ENCODE measurements at regions not wholly inside any gene's neighbourhood (a gene's known extent, or its start where the extent isn't known, plus 50 kb on each side); places are given as distances from the start of the nearest gene placed in this dataset.

GRCh38 chr1:113215015-113215414, 142.0 kb downstream of the LRIG2 start:
- no peaks in the 10 kb centered on the region for H3K23me2 ChIP-seq (ENCODE audit: low read depth, low read length)
- H3K79me2 ChIP-seq (ENCODE audit: control insufficient read depth in 1 of 2, insufficient read depth in 2 of 2, low read length in 2 of 2) = no peaks in the 10 kb centered on the region
- no peaks in the 10 kb centered on the region for H3K36me3 ChIP-seq (ENCODE audit: control insufficient read depth in 2 of 4, insufficient read depth in 4 of 4, low read length in 3 of 4)
- H4K5ac ChIP-seq (ENCODE audit: insufficient read length, low read depth, low read length) = no peak overlapping the region
- no peak overlapping the region for H2BK120ac ChIP-seq (replicated peaks; ENCODE audit: low read depth, low read length)
- H3K23ac ChIP-seq (ENCODE audit: insufficient read length) = no peak overlapping the region
- no peak overlapping the region for H3K27ac ChIP-seq (ENCODE audit: low read depth, low read length)
- FAIRE-seq = no peak
- no peaks in the 10 kb centered on the region for H3K79me1 ChIP-seq (ENCODE audit: low read depth, low read length)
- no peak overlapping the region for H3K56ac ChIP-seq (replicated peaks; ENCODE audit: insufficient read length, low read depth, low read length)
- H4K20me1 ChIP-seq (replicated peaks in 1 of 2; ENCODE audit: control insufficient read depth in 1 of 2, insufficient read depth in 2 of 2, low read length in 2 of 2) = no peaks in the 10 kb centered on the region
- no peak overlapping the region for H3K14ac ChIP-seq (ENCODE audit: insufficient read length)
- peaks cover 0 to 5% (median 0%) of the 10 kb centered on the region in 4 experiments; a peak in 2 of 7 replicates for H3K4me1 ChIP-seq (replicated peaks in 1 of 4; ENCODE audit: control insufficient read depth in 3 of 4, insufficient read depth in 4 of 4, low read length in 3 of 4)
- no peak overlapping the region for H3K9ac ChIP-seq (replicated peaks in 1 of 4; ENCODE audit: extremely low read depth in 1 of 4, low read depth in 3 of 4, low read length in 3 of 4)
- DNase-seq (ENCODE audit: low read depth in 1 of 2, low spot score in 2 of 2) = no peak
- no peak overlapping the region for H3K4ac ChIP-seq (replicated peaks; ENCODE audit: insufficient read length, low read depth, low read length)
- no peak for TF ChIP-seq CREB1 (IDR thresholded peaks at IDR 0.05)
- no peak for TF ChIP-seq PHF8 (conservative IDR thresholded peaks at IDR 0.05; ENCODE audit: low read depth, low read length)
- no peak for TF ChIP-seq CTBP2 (IDR thresholded peaks at IDR 0.05; ENCODE audit: borderline replicate concordance, insufficient read depth, insufficient read length, low read length)
- TF ChIP-seq CBX8 (IDR thresholded peaks at IDR 0.05; ENCODE audit: borderline replicate concordance, low read depth, low read length) = no peak
- no peak for TF ChIP-seq GTF2F1 (IDR thresholded peaks at IDR 0.05; ENCODE audit: borderline replicate concordance, low read depth, low read length)
- no peak overlapping the region for H3K4me2 ChIP-seq (ENCODE audit: insufficient read depth in 1 of 2, low read depth in 2 of 2, low read length in 2 of 2)
- H4K91ac ChIP-seq (replicated peaks; ENCODE audit: insufficient read length, low read length) = no peak overlapping the region
- no peak overlapping the region for H3K18ac ChIP-seq (ENCODE audit: extremely low read depth, low read length)
- CTCF ChIA-PET (ENCODE audit: partially characterized antibody) = interaction anchor here (0.7 to 1.9 kb wide), 3 partner anchors 18 to 78 kb away, joined by 3 to 4 read pairs (median 4); no protein-coding TSS in a partner anchor
- WGBS, 2 experiments (ENCODE audit: extremely low coverage in 1 of 2, insufficient coverage in 1 of 2, insufficient read length in 1 of 2, insufficient replicate concordance in 2 of 2, low coverage in 1 of 2, low lambda C conversion rate in 2 of 2, missing lambda C conversion rate in 1 of 2) = 85% methylated on average over 3 of the region's 3 CpGs; no CpG with 5 or more reads in 1 of the 2 experiments
- H3K4me3 ChIP-seq (ENCODE audit: extremely low read depth in 1 of 4, insufficient read depth in 2 of 4, low read depth in 3 of 4, low read length in 4 of 4) = no peak overlapping the region
- POLR2A ChIA-PET (ENCODE audit: partially characterized antibody) = no interaction called here
- no peak overlapping the region for H2AFZ ChIP-seq (ENCODE audit: low read length)
- no peak overlapping the region for H2AK5ac ChIP-seq (ENCODE audit: low read depth, low read length)
- H2BK15ac ChIP-seq (ENCODE audit: low read length) = no peak overlapping the region
- H2BK20ac ChIP-seq (ENCODE audit: low read length) = no peak overlapping the region
- no peak overlapping the region for H2BK12ac ChIP-seq (ENCODE audit: low read depth, low read length)
- peaks cover 8 to 13% of the 10 kb centered on the region in 2 experiments; a peak in 3 of 4 replicates for H3K9me3 ChIP-seq (ENCODE audit: insufficient read depth in 2 of 2, low read depth in 1 of 2, low read length in 1 of 2)
- H3K27me3 ChIP-seq (replicated peaks in 1 of 4; ENCODE audit: control insufficient read depth in 3 of 4, extremely low read depth in 1 of 4, insufficient read depth in 3 of 4, low read length in 3 of 4) = no peaks in the 10 kb centered on the region
- no peak overlapping the region for H4K8ac ChIP-seq (ENCODE audit: extremely low read depth, insufficient read depth, low read length)
- no peak overlapping the region for H2BK5ac ChIP-seq (ENCODE audit: low read depth, low read length)

Data from H1 (cell line).